Peyer's patch (tissue), 4 donors: ENCODE measurements at regions not wholly inside any gene's neighbourhood (a gene's known extent, or its start where the extent isn't known, plus 50 kb on each side); places are given as distances from the start of the nearest gene placed in this dataset.

ENCODE experiments used
- CTCF ChIP-seq, 6 experiments: fragments of 450-650 bp in 4 of 6; fragments of 200-600 bp in 2 of 6; sonication (generic) in 1 of 6; IDR thresholded peaks; one replicate each; pipeline ENCODE4 v1.5.1; 2017 to 2019; ENCODE audit warnings: antibody characterized with exemption in 6 of 6, mild to moderate bottlenecking in 3 of 6, moderate library complexity in 1 of 6
- POLR2A ChIP-seq, 2 donors: fragments of 450-650 bp; IDR thresholded peaks; one replicate each; pipeline ENCODE4 v1.5.1; 2017; ENCODE audit warnings: antibody characterized with exemption in 2 of 2, mild to moderate bottlenecking in 2 of 2, moderate library complexity in 2 of 2

DNA sequence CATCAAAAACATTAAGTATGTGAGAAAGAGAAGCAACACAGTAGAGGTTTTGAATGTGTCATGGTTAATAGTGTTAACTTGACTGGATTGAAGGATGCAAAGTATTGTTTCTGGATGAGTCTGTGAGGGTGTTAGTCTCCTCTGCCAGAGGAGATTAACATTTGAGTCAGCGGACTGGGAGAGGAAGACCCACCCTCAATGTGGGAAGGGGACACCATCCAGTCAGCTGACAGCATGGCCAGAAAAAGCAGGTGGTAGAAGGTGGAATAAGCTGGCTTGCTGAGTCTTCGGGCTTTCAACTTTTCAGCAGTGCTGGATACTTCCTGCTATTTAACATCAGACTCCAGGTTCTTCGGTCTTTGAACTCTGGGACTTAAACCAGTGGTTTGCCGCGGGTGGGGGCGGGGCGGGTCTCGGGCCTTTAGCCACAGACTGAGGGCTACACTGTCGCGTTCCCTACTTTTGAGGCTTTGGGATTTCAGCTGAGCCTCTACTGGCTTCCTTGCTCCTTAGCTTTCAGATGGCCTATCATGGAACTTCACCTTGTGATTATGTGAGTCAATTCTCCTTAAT lies 309.9 kb upstream of the ST8SIA4 start:
- TF ChIP-seq CTCF (IDR thresholded peaks at IDR 0.05) = no peak
- no peak for TF ChIP-seq POLR2A (IDR thresholded peaks at IDR 0.05)
